DMS53 treated with DMSO at 0.1 percent for 48 hours (cell line): ENCODE measurements at regions not wholly inside any gene's neighbourhood (a gene's known extent, or its start where the extent isn't known, plus 50 kb on each side); places are given as distances from the start of the nearest gene placed in this dataset.
"Not testable (repeated sequence)": the region's sequence is repeated elsewhere in the genome, so short reads cannot be mapped to it uniquely, and the experiment has no call there.

Experiments used
- DNase-seq: peaks from one replicate; lab custom pipeline; 2025; ENCODE audit not compliant: unreplicated experiment; lab: John Stamatoyannopoulos, UW

DNA sequence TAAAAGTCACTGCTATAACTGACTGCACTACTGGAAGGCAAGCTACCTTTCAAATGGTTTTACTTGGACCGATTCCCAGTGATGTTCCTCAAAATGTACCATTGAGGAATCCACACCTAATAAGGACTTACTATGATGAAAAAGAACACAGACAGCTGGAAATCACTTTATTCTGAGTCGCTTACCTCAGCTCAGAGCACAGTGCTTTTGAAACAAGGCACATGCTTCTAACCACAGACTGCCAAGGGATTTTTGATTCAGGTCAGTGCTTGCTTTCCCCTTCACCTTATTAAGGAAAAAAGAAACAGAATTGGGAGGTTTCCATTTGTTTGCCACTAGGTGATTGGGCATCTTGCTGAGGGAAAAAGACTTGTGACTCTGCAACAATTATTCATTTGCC, 707.5 kb upstream of the FSHR start:
- DNase-seq = no peak

DNA sequence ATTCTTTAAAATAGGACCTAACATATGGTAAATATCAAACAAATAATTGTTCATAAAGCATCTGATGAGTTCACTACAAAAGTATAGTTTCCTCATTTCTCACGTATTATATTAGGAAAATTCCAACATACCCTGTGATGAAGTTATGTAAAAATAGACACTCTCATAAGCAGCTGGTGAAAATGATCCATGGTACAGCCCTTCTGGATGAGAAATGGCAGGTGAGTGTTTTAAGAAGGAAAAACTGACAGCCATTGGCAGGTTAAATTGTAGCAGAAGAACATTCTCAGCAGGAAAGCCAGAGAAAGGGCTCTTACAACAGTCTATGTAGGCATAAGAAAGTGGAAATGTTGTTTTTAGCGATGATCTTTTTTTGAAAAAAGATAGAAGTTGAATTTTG, 706.5 kb upstream of the FSHR start:
- DNase-seq = no peak

DNA sequence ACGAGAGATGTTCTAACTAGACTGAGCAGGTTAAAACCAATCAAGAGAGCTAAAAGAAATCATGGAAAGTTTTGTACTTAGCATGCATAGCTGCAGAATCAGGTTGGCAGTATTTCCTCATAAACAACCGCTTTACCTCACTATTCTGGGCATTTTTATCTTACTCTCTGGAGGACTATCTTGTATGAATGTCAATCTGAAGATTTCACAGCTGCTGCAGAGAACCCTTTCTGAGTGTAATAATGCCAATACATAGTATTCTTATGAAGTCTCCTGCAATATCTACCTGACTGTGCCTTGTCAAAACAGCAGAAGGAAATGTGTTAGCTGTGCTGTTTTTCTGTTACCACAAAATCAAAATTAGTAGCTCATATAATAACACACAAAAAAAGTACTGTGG, 705.9 kb upstream of the FSHR start:
- no peak for DNase-seq

DNA sequence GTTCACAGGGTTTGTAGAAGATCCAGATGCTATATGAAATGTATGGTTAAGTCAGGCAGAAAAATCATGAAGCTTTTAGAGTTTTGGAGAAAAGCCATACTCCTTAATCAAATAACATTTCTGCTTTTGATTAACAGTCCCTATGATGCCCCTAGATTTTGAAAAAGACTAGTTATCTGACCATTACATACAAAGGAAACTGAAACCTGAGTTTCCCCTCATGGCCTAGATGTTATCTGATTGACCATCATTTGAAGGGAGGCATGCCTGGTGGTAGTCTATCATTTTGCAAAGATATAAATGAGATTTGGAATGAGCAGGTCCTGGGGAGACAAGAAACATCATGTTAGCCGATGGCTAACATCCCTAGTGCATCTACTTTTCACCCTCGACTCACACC, 704.3 kb upstream of the FSHR start:
- no peak for DNase-seq

DNA sequence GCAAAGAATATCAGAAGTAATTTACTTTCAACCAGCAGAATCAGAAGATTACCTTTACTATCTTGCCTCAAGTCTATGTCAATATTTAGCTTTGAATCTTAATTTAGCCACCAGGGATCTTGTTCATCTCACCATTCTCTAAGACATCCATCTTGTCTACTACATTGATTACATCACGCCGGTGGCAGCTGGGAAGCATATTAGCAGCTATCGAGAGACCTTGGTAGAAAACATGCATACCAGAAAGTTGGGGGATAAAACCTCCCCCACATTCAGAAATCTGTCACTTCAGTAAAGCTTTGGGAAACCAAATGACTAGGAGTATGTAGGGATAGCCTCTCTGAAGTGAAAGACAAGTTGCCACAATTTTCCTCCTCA, 703.8 kb upstream of the FSHR start:
- DNase-seq = no peak

DNA sequence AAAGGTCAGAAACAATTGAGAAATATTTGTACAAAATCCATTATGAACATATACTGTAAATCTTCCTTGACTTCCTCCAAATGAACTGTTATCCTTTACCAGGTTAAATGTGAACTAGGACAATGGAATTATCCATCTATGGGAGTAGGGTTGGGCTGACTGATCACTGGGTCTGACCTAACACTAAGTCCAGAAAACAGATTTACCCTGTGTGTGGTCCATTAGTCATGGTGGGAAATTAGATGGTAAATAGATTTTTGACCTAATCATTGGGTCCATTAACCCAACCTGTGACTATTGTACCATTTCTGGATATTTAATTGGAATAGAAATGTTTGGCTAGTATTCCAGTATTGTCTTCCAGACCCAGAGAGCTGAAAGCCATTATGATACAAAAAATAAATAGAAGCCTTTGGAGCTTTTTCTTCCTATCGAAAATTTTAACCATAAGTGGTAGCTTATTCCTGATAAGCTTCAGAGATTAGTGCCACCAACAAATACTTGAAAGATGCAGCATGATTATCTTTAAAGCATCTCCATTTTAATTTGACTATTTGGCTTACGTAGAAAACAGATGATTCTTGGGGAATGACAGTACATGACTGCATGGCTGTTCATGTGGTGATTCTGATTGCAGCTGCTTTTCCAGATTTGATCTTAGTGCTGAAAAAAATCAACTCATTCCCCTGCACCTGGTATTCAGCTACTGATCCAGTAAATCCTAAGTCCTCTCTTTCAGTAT, 703.2 kb upstream of the FSHR start:
- DNase-seq = no peak

DNA sequence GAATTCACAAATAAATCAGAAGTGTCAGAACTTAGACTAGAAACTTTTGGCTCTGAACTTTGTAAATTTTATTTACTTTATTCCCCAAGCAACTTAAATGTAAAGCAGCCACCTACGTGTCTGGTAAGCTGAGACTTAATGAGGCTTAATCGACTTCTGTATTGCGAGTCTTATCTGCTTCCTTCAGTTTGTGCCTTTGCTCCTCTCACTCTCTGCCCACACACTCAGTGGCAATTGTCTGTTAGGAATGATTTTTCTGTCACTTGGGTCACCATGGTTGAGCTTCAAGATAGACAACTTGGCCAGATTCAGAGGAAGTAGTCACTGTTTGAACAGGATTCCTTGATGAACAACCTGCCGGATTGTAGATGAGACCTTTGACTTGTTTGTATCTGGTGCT, 691.4 kb upstream of the FSHR start:
- DNase-seq = no peak

DNA sequence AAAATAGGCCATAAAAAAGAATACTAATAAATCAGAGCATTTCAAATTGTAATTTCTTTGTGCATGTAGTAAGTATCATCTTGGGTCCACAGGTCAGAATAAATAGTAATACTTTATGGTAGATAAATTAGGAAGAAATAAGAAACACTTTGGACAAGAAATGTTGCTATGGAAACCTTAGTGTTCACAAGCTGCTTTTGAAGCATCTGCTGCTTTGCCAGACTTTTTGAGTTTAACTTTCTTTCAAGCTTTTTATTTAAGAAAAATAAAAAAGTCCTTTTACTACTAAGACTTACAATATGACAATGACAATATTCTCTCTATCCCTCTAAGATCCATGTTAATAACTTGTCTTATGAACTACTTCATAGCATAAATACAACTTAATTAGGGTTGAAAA, 690.7 kb upstream of the FSHR start:
- no peak for DNase-seq

DNA sequence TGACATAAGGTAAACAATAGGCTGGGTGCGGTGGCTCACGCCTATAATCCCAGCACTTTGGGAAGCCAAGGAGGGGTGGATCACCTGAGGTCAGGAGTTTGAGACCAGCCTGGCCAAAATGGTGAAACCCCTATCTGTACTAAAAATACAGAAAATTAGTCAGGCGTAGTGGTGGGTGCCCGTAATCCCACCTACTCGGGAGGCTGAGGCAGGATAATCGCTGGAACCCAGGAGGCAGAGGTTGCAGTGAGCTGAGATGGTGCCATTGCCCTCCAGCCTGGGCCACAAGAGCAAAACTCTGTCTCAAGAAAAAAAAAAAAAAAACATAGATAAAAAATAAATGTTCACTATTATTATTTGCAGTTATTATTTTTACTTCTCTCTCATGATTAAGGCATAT, 689.8 kb upstream of the FSHR start:
- not testable (repeated sequence) for DNase-seq

DNA sequence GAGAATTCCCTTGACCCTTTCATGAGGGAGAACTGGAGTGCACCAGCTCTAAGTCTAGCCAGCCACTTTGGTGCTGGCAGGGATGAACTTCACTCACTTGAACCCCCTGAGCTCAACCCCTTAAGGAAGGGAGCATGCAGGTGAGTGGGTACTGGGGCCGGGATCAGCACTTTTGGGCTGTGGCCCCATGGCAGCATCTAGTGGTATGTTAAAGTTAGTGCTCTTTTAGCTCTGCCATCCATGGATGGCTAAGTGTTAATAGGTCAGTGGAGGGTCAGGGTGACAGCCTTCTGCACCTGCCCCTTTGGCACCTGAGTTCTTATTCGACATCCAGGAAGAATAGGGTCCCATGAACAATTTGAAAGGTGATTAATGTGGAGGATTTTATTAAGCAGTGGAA, 689.0 kb upstream of the FSHR start:
- no peak for DNase-seq

DNA sequence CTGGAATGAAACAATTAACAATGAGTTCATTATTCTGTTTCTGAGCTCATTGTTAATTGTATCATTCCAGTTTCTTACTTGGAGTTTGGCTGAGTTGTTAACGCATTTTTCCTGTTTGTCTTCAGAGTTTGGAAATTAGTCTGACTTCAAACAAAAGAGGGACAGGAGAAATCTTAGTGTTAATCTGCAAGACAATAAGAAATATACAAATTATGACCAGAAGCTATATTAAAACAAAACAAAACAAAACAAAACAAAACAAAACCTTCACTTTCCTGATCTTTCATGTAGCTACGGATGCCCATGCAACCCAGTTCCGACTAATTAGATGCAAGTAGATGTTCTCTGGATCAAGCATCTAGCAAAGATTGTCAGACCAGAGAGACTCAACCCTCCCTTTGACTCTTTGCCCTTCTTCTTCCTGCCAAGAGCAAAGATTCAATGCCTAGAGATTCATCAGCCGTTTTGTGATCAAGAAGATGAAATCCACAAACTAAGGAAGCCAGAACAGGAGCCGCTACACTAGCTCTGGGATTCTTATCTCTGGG, 686.2 kb upstream of the FSHR start:
- no peak for DNase-seq

DNA sequence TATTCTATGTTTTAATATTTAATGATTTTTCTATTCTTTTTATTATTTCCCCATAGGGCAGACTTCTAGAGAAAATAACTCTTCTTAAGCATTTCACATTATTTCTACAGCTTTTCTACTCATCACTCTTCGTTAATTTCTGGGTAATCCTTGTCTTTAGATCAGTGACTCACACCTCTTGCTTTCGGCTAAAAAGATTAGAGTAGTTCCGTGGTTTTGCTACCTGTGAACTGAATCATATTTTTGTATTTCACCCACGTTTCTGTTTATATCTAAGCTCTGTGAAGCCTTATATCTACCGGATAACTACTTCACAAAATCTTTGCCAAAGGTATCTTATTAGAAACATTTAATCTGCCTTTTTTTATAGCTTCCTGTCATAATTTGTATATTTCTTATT, 685.5 kb upstream of the FSHR start:
- no peak for DNase-seq

DNA sequence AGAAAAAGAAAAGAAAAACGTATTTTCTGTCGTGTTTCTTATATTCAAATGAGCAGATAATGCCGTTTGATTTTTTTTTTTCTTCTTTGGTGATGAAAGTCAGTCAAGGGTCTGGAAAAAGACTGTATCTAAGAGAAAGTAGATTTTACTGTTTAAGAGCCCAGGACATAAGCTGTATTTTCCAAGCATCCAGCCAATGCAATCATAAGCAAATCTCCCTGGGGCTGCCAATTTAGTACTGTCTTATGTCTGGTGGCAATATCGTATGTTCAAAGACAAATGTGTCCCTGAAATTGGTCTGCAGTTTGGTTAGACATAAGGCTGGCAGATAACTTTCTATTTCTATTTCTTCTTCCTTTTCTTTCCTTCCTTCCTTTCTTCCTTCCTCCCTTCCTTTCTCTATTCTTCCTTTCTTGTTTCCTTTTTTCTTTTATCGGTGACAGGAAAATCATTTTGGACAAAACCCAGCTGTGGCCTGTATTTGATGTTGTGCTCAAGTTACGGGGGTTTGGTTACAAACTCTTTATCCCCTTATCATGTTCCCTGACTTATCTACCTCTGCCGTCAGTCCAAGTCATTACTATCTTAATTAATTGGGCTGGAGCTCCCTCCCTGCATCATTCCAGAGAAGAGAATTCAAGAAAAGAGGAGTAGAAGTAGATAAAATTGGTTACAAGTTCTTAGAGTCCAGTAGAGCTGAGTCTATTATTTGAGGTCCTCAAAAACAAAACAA, 683.4 kb upstream of the FSHR start:
- DNase-seq = no peak

DNA sequence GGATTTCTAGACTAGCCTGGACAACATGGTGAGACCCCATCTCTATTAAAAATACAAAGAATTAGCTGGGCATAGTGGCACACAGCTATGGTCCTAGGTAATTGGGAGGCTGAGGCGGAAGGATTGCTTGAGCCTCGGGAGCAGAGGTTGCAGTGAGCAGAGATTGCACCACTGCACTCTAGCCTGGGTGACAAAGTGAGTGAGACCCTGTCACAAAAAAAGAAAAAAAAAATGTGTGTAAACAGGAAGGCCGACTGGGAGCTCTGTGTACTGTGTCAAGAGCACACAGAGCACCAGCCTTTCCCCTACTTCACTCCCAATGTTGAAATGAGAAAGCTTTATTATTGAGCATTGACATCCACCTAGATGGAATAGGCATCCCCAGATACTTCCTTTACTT, 681.7 kb upstream of the FSHR start:
- no peak for DNase-seq

DNA sequence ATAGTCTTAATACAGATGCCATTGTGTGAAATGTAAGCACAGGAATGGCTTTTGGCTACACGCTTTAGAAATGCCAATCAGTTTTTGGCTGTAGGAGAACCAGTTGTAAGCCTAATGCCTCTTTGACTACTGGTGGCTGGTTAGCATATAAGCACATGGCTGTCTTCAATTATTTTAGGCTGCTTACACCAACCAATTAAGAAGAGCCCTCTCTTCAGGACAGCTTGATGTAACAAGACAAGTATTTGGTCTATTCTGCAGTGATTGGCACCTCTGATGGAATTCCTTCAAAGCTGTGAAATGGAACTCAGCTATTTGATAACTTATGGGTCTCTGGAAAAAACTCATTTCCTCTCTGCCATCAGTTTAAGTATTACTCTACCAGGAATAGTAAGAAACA, 680.1 kb upstream of the FSHR start:
- DNase-seq = no peak

DNA sequence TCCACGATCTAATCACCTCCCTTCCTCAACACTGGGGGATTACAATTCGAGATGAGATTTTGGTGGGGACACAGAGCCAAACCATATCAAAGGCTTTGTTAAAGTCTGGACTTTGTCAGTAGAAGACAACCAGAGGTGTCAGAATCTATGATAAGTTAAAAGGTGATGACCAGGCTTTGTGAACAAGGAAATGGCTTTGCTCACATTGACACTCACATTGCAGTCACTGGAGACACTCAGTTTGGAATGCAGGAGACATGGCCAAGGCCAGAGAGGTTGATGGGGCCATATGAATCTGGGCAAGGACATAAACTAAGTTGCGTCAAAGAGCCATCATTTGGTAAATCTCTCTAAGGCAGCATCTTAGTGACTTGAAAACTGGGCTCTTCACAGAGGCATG, 678.2 kb upstream of the FSHR start:
- no peak for DNase-seq

DNA sequence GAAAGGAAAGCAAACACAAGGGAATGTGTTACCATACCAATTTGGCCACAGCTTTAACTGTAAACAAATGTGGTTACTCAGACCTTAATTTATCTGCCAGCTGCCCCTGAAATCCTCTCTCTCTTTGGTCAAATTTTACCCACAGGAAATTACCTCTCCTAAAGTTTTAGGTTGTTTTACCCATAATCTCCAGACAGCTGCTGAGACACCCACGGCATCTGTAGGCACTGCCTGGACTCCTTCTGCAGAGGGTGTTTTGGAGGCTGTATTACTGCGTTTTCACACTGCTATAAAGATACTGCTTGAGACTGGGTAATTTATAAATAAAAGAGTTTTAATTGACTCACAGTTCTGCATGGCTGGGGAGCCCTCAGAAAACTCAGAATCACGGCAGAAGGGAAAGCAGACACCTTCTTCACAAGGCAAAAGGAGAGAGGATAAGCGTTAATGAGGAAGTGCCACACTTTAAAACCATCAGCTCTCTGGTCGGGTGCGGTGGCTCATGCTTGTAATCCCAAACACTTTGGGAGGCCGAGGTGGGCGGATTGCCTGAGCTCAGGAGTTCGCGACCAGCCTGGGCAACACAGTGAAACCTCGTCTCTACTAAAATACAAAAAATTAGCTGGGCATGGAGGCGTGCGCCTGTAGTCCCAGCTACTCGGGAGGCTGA, 677.5 kb upstream of the FSHR start:
- DNase-seq = no peak

DNA sequence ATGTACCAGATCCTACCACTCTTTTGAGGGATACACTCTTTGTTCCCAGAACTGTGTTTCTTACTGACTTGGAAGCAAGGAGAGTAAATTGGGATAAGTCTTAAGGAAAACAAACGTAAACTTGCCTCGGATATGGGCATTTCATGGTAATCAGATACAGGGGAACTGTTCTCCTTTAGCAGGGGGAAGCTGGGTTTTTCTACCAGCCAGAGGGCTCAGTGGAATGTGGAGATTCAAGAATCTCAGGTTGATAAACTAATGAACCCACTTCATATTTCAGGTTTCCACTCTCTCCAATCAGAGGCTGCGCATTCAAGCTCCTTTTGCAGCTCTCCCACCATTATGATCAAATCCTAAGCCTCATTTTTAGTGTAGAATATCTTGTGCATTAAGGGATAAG, 676.5 kb upstream of the FSHR start:
- no peak for DNase-seq

DNA sequence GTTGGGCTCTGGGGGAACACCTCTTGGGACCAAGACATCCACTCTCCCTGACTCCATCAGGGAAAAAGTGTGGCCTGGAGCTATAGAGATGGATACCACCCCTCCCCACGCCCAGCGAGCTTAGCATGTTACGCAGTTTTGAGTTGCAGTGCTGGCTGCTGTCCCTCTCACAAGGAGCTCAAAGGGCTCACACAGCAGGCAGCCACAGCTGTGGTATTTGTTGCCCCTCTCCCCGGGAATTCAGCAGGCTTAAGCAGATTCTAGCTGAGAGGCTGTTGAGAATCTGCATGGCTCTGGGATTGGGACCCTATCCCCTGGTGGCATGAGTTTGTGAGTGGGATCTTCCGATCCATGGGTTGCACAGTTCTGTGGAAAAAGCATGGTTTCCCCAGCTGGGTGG, 673.1 kb upstream of the FSHR start:
- no peak for DNase-seq

DNA sequence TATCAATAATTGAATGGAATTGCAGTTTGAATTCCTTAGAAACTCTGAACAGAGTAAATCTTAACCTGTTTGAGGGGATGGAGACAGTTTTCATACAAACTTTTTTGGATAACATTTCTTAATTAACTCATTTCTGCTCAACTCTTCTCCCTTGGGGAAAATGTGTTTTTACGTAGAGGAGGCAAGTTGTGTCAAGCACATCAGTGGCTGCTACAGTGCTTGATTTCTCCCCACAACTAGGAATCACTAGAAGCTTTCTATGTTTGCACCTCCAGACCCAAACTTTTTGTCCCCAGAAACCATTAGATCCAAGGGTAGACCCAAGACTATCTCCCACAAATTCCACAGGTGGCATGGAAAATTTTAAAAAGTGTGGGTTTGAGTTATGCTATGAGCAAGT, 658.9 kb upstream of the FSHR start:
- no peak for DNase-seq

DNA sequence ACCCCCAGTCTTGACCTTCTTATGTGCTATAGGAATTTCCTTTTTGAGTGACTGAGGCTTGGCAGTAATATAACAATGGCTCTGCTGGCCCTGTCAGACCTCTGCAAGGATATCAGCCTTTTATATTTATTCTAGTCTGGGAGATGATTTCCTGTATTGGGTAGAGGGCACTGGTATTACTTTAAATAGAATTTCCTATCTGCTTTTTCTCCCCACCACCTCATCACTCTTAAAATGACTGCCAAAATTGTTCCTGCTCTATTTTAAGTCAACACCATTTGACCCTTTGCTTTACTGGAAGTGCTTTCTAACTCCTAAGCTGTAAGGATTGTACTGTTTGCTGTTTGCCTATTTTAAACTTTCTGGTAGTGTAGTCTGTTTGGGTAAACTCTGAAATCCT, 658.4 kb upstream of the FSHR start:
- no peak for DNase-seq

DNA sequence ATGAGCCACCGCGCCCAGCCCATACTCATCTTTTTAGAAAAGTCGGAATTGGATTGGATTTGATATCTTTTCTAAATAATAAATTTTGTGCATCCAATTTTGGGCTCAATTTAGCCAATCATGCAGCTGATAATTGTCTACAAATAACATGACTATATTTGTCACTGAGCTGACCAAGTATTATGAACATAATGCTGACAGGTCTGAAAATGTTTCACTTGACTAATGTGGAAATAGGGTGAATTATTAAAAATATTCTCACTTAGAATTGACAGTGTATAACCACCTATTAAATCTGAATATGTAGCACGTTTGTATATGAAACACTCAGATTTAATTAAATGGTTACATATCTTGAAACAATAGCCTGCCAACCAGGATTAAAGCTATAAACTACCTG, 657.2 kb upstream of the FSHR start:
- no peak for DNase-seq
